Neural cell (in vitro differentiated cells): ENCODE measurements at regions not wholly inside any gene's neighbourhood (a gene's known extent, or its start where the extent isn't known, plus 50 kb on each side); places are given as distances from the start of the nearest gene placed in this dataset.

Source experiments
- H2AFZ ChIP-seq: fragments of 200-600, 300-800 bp; sonication (generic), shearing (Covaris generic); 2 replicates; pipeline ENCODE4 v1.6.0; 2014; ENCODE audit warnings: low read depth, mild to moderate bottlenecking, antibody characterized with exemption, low read length, moderate library complexity
- H3F3A ChIP-seq: fragments of 200-600 bp; shearing (Covaris generic); 2 replicates; pipeline ENCODE4 v1.6.1; 2016; ENCODE audit warnings: mild to moderate bottlenecking, moderate library complexity, mixed read lengths, antibody characterized with exemption, low read length; ENCODE audit not compliant: insufficient read depth, poor library complexity, severe bottlenecking
- H3K27ac ChIP-seq: fragments of 200-600, 300-800 bp; sonication (generic), shearing (Covaris generic); 2 replicates; pipeline ENCODE4 v1.5.1; 2014; ENCODE audit warnings: mild to moderate bottlenecking, low read length, moderate library complexity
- H3K27me3 ChIP-seq: fragments of 300-800, 200-600 bp; sonication (generic), shearing (Covaris generic); 2 replicates; pipeline ENCODE4 v1.6.0; 2014; ENCODE audit warnings: mild to moderate bottlenecking, low read depth, low read length, moderate library complexity; ENCODE audit not compliant: insufficient read depth
- H3K36me3 ChIP-seq: fragments of 300-800, 200-600 bp; sonication (generic), shearing (Covaris generic); 2 replicates; pipeline ENCODE4 v1.5.1; 2014; ENCODE audit warnings: mild to moderate bottlenecking, antibody characterized with exemption, low read length, moderate library complexity; ENCODE audit not compliant: insufficient read depth
- H3K4me2 ChIP-seq: fragments of 300-800, 200-600 bp; sonication (generic), shearing (Covaris generic); 2 replicates; pipeline ENCODE4 v1.6.0; 2014; ENCODE audit warnings: mild to moderate bottlenecking, low read length
- H3K4me3 ChIP-seq: fragments of 300-800, 200-600 bp; sonication (generic), shearing (Covaris generic); 2 replicates; pipeline ENCODE4 v1.5.1; 2014; ENCODE audit warnings: mild to moderate bottlenecking, low read length, moderate library complexity
- H3K79me2 ChIP-seq: fragments of 200-600 bp; shearing (Covaris generic); replicated peaks from 2 replicates; pipeline ENCODE4 v1.6.0; 2014; ENCODE audit warnings: mild to moderate bottlenecking, low read length, moderate library complexity; ENCODE audit not compliant: insufficient read depth
- H3K9ac ChIP-seq: fragments of 300-800, 200-600 bp; sonication (generic), shearing (Covaris generic); 2 replicates; pipeline ENCODE4 v1.6.1; 2016; ENCODE audit warnings: mild to moderate bottlenecking, low read length, mixed read lengths
- H3K9me2 ChIP-seq: fragments of 200-600 bp; shearing (Covaris generic); 2 replicates; pipeline ENCODE4 v1.6.1; 2016; ENCODE audit warnings: mild to moderate bottlenecking, low read length, mixed read lengths; ENCODE audit not compliant: insufficient read depth
- H3K9me3 ChIP-seq: fragments of 200-600, 300-800 bp; sonication (generic), shearing (Covaris generic); 2 replicates; pipeline ENCODE4 v1.6.1; 2016; ENCODE audit warnings: mild to moderate bottlenecking, mixed run types, low read length, moderate library complexity, mixed read lengths
- H4K20me1 ChIP-seq: fragments of 200-600 bp; shearing (Covaris generic); 2 replicates; pipeline ENCODE4 v1.6.1; 2016; ENCODE audit warnings: mild to moderate bottlenecking, mixed run types; ENCODE audit not compliant: insufficient read depth
- EP300 ChIP-seq: fragments of 450-650 bp; conservative IDR thresholded peaks from 2 replicates; pipeline ENCODE4 v1.6.1; 2014; ENCODE audit warnings: antibody characterized with exemption, mild to moderate bottlenecking, moderate library complexity; ENCODE audit not compliant: poor library complexity, severe bottlenecking
- EZH2 ChIP-seq: fragments of 200-600, 300-800 bp; shearing (Covaris generic), sonication (generic); IDR thresholded peaks from 2 replicates; pipeline ENCODE4 v1.6.1; 2014; ENCODE audit warnings: antibody characterized with exemption, low read length, borderline replicate concordance, mild to moderate bottlenecking; ENCODE audit not compliant: insufficient read depth, poor library complexity, severe bottlenecking
- MXI1 ChIP-seq: fragments of 450-650 bp; conservative IDR thresholded peaks from 2 replicates; pipeline ENCODE4 v1.6.1; 2014; ENCODE audit warnings: antibody characterized with exemption, mild to moderate bottlenecking; ENCODE audit not compliant: poor library complexity, severe bottlenecking
- POLR2AphosphoS5 ChIP-seq: IDR thresholded peaks from 2 replicates; pipeline ENCODE4 v1.6.1; 2012
- RAD21 ChIP-seq: fragments of 450-650 bp; conservative IDR thresholded peaks from 2 replicates; pipeline ENCODE4 v1.6.1; 2014; ENCODE audit warnings: antibody characterized with exemption, mild to moderate bottlenecking, moderate library complexity
- REST ChIP-seq: IDR thresholded peaks from 2 replicates; pipeline ENCODE4 v1.6.1; 2012; ENCODE audit warnings: borderline replicate concordance
- SMC3 ChIP-seq: fragments of 450-650 bp; conservative IDR thresholded peaks from 2 replicates; pipeline ENCODE4 v1.6.1; 2014; ENCODE audit warnings: antibody characterized with exemption, mild to moderate bottlenecking, moderate library complexity; ENCODE audit not compliant: poor library complexity
- TAF1 ChIP-seq: IDR thresholded peaks from 2 replicates; pipeline ENCODE4 v1.6.1; 2012; ENCODE audit warnings: low read depth
- TF ChIP-seq, protein P1 (sequence below): fragments of 450-650 bp; IDR thresholded peaks from 2 replicates; pipeline ENCODE4 v1.5.1; 2014; ENCODE audit warnings: antibody characterized with exemption, mild to moderate bottlenecking, moderate library complexity; ENCODE audit not compliant: poor library complexity, severe bottlenecking

DNA sequence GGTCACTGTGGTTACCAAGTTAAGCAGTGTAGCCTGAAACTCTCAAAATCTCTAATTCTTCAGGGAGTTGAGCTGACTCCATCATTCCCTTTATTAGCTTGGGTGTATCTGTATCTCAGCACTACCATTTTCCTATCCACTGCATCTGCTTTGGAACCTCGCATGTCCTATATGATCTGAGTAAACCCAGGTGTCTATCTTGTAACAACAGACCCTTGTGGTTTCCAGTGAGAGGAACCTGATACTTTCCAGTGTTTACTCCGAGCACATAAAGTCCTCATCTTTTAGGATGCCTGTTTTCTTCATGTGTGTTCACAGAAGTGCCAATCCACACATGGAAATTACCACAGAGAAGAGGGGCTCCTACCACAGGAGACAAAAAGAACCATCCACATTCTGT is 650.4 kb downstream of the LMO4 start:
- Histone ChIP-seq H3K27ac (no peak overlapping the region), H3K9me3 (no peaks in the 10 kb centered on the region), H3K36me3 (no peaks in the 10 kb centered on the region), H3K9me2 (no peaks in the 10 kb centered on the region), H4K20me1 (no peaks in the 10 kb centered on the region), H3F3A (no peaks in the 10 kb centered on the region), H3K9ac (no peak overlapping the region), H3K79me2 (no peaks in the 10 kb centered on the region), H2AFZ (no peak overlapping the region), H3K4me3 (no peak overlapping the region), H3K4me2 (no peak overlapping the region), H3K27me3 (no peaks in the 10 kb centered on the region)
- TF ChIP-seq MXI1 (no peak), POLR2AphosphoS5 (no peak), EP300 (no peak), RAD21 (no peak), SMC3 (no peak), TAF1 (no peak), REST (no peak), EZH2 (no peak)
- TF ChIP-seq, protein P1, sequence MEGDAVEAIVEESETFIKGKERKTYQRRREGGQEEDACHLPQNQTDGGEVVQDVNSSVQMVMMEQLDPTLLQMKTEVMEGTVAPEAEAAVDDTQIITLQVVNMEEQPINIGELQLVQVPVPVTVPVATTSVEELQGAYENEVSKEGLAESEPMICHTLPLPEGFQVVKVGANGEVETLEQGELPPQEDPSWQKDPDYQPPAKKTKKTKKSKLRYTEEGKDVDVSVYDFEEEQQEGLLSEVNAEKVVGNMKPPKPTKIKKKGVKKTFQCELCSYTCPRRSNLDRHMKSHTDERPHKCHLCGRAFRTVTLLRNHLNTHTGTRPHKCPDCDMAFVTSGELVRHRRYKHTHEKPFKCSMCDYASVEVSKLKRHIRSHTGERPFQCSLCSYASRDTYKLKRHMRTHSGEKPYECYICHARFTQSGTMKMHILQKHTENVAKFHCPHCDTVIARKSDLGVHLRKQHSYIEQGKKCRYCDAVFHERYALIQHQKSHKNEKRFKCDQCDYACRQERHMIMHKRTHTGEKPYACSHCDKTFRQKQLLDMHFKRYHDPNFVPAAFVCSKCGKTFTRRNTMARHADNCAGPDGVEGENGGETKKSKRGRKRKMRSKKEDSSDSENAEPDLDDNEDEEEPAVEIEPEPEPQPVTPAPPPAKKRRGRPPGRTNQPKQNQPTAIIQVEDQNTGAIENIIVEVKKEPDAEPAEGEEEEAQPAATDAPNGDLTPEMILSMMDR = no peak

DNA sequence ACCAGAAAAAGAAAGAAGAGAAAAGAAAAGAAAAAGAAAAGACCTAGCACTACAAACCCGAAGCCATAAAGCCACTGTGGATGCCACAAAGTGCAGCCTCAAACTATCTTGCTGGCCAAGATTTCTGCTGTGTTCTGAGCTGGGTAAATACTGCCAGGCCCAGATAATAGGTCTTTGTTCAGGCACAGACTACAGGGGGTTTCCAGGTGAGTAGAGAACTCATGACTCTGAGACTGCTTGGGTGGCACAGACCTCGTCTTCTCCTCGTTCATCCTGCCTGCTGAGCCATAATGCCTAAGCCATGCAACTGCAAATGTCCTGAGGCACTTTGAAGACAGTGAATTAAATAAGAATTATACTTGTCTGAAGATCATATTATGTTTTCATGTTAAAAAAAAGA is 651.8 kb downstream of the LMO4 start:
- H3K4me2 ChIP-seq = no peak overlapping the region
- H3K9me2 ChIP-seq = no peaks in the 10 kb centered on the region
- no peak for TF ChIP-seq POLR2AphosphoS5
- no peak for TF ChIP-seq EP300
- TF ChIP-seq RAD21 = no peak
- TF ChIP-seq MXI1 = no peak
- no peak for TF ChIP-seq SMC3
- TF ChIP-seq, protein P1 = no peak
- TF ChIP-seq TAF1 = no peak
- TF ChIP-seq REST = no peak
- no peak for TF ChIP-seq EZH2
- no peak overlapping the region for H3K27ac ChIP-seq
- H3K9me3 ChIP-seq = no peaks in the 10 kb centered on the region
- no peaks in the 10 kb centered on the region for H3K79me2 ChIP-seq
- no peak overlapping the region for H3K4me3 ChIP-seq
- no peak overlapping the region for H2AFZ ChIP-seq
- H4K20me1 ChIP-seq = no peaks in the 10 kb centered on the region
- H3K27me3 ChIP-seq = no peaks in the 10 kb centered on the region
- H3K36me3 ChIP-seq = no peaks in the 10 kb centered on the region
- H3F3A ChIP-seq = no peaks in the 10 kb centered on the region
- H3K9ac ChIP-seq = no peak overlapping the region
